ENCODE measurements at regions not wholly inside any gene's neighbourhood (a gene's known extent, or its start where the extent isn't known, plus 50 kb on each side); places are given as distances from the start of the nearest gene placed in this dataset.

GRCh38 chr5:124990723-124991122, 244.3 kb upstream of the ZNF608 start:
- no TSS peak for BruUV-seq (replicated peaks)
- Histone ChIP-seq H3K9me3 (ENCODE audit: low read length) (no peaks in the 10 kb centered on the region), H3K79me2 (ENCODE audit: low read length) (no peaks in the 10 kb centered on the region), H3F3A (ENCODE audit: low read length, unreplicated experiment) (no peaks in the 10 kb centered on the region), H3K27me3 (ENCODE audit: low read length) (no peaks in the 10 kb centered on the region), H3K9ac (ENCODE audit: low read length) (no peak overlapping the region), H3K9me2 (replicated peaks; ENCODE audit: low read length) (no peaks in the 10 kb centered on the region), H3K27ac (ENCODE audit: low read length) (no peak overlapping the region), H4K20me1 (ENCODE audit: low read length) (no peaks in the 10 kb centered on the region), H3K4me2 (ENCODE audit: low read length) (no peak overlapping the region), H3K4me3 (ENCODE audit: low read length) (no peak overlapping the region), H3K36me3 (ENCODE audit: low read depth, low read length) (no peaks in the 10 kb centered on the region), H2AFZ (ENCODE audit: low read length) (no peak overlapping the region), H3K4me1 (ENCODE audit: insufficient read depth, low read length) (peaks cover 8% of the 10 kb centered on the region; the same call in 1 of the 2 replicates)
- TF ChIP-seq EZH2phosphoT487 (IDR thresholded peaks at IDR 0.05; ENCODE audit: borderline replicate concordance, low read length): no peak
- TF ChIP-seq, protein P1, sequence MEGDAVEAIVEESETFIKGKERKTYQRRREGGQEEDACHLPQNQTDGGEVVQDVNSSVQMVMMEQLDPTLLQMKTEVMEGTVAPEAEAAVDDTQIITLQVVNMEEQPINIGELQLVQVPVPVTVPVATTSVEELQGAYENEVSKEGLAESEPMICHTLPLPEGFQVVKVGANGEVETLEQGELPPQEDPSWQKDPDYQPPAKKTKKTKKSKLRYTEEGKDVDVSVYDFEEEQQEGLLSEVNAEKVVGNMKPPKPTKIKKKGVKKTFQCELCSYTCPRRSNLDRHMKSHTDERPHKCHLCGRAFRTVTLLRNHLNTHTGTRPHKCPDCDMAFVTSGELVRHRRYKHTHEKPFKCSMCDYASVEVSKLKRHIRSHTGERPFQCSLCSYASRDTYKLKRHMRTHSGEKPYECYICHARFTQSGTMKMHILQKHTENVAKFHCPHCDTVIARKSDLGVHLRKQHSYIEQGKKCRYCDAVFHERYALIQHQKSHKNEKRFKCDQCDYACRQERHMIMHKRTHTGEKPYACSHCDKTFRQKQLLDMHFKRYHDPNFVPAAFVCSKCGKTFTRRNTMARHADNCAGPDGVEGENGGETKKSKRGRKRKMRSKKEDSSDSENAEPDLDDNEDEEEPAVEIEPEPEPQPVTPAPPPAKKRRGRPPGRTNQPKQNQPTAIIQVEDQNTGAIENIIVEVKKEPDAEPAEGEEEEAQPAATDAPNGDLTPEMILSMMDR (conservative IDR thresholded peaks at IDR 0.05; ENCODE audit: low read depth, low read length): no peak
- ChIA-PET CTCF (no interaction called here), POLR2A (ENCODE audit: unreplicated experiment) (no interaction called here)
- DNase-seq (no peak), ATAC-seq (no peak)
- intact Hi-C loops (cut with micrococcal nuclease): no loop called here

DNA sequence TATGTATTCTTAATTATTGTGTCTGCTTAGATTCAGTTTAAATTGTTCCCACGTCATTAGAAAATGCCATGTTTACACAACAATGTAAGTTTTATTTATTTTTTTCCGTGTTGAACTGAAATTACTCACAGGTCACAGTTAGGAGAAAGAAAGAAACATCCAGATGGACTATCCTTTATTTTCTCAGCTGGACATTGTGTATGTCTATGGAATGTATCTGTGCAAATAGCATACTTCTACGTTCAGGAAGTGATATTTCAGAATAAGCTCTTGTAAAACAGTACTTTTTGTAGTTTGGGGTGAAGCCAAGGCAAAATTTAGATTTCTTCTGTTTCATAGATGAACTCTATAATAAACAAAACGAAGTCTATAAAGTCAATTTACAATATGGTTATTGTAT, 249.0 kb upstream of the ZNF608 start:
- H3K4me3 ChIP-seq (ENCODE audit: low read length): no peak overlapping the region
- H3K4me1 ChIP-seq (ENCODE audit: insufficient read depth, low read length): peaks cover 18% of the 10 kb centered on the region
- H3K36me3 ChIP-seq (ENCODE audit: low read depth, low read length): no peaks in the 10 kb centered on the region
- H3K79me2 ChIP-seq (ENCODE audit: low read length): no peaks in the 10 kb centered on the region
- no peak overlapping the region for H3K9ac ChIP-seq (ENCODE audit: low read length)
- no peaks in the 10 kb centered on the region for H3F3A ChIP-seq (ENCODE audit: low read length, unreplicated experiment)
- BruUV-seq (replicated peaks): no TSS peak
- no peak overlapping the region for H3K4me2 ChIP-seq (ENCODE audit: low read length)
- TF ChIP-seq EZH2phosphoT487 (IDR thresholded peaks at IDR 0.05; ENCODE audit: borderline replicate concordance, low read length): no peak
- H3K27ac ChIP-seq (ENCODE audit: low read length): peak overlapping the region; percentile 53; the same call in 1 of the 2 replicates
- H2AFZ ChIP-seq (ENCODE audit: low read length): no peak overlapping the region
- DNase-seq: peak; percentile 64
- ATAC-seq: peak; percentile 93
- H3K9me2 ChIP-seq (replicated peaks; ENCODE audit: low read length): no peaks in the 10 kb centered on the region
- H4K20me1 ChIP-seq (ENCODE audit: low read length): no peaks in the 10 kb centered on the region
- CTCF ChIA-PET: no interaction called here
- H3K9me3 ChIP-seq (ENCODE audit: low read length): no peaks in the 10 kb centered on the region
- POLR2A ChIA-PET (ENCODE audit: unreplicated experiment): interaction anchor here (0.6 kb wide), 3 partner anchors 155 to 248 kb away, joined by 3 to 11 read pairs (median 3); no protein-coding TSS in a partner anchor
- intact Hi-C loops (cut with micrococcal nuclease): loop anchor here (1.0 to 5.0 kb wide), 3 partner anchors 50 to 412 kb away; no protein-coding TSS in a partner anchor
- H3K27me3 ChIP-seq (ENCODE audit: low read length): no peaks in the 10 kb centered on the region

GRCh38 chr5:124996023-124996763, 249.8 kb upstream of the ZNF608 start:
- H3K9me2 ChIP-seq (replicated peaks; ENCODE audit: low read length): no peaks in the 10 kb centered on the region
- no peak overlapping the region for H3K4me2 ChIP-seq (ENCODE audit: low read length)
- intact Hi-C loops (cut with micrococcal nuclease): loop anchor here (5.0 kb wide), 1 partner anchor 411 kb away; no protein-coding TSS in a partner anchor
- no peaks in the 10 kb centered on the region for H4K20me1 ChIP-seq (ENCODE audit: low read length)
- H3K9ac ChIP-seq (ENCODE audit: low read length): no peak overlapping the region
- ChIA-PET CTCF (no interaction called here), POLR2A (ENCODE audit: unreplicated experiment) (interaction anchor here (0.6 kb wide), 2 partner anchors 15 to 154 kb away, joined by 3 to 8 read pairs; no protein-coding TSS in a partner anchor)
- H3K79me2 ChIP-seq (ENCODE audit: low read length): no peaks in the 10 kb centered on the region
- H3K9me3 ChIP-seq (ENCODE audit: low read length): no peaks in the 10 kb centered on the region
- H3K27ac ChIP-seq (ENCODE audit: low read length): peak overlapping the region; percentile 53
- H2AFZ ChIP-seq (ENCODE audit: low read length): no peak overlapping the region
- H3F3A ChIP-seq (ENCODE audit: low read length, unreplicated experiment): no peaks in the 10 kb centered on the region
- H3K4me3 ChIP-seq (ENCODE audit: low read length): no peak overlapping the region
- no peak for TF ChIP-seq EZH2 (IDR thresholded peaks at IDR 0.05; ENCODE audit: low read length, unreplicated experiment)
- TF ChIP-seq EZH2phosphoT487 (IDR thresholded peaks at IDR 0.05; ENCODE audit: borderline replicate concordance, low read length): no peak
- TF ChIP-seq, protein P1 (conservative IDR thresholded peaks at IDR 0.05; ENCODE audit: low read depth, low read length): no peak
- peaks cover 18% of the 10 kb centered on the region for H3K4me1 ChIP-seq (ENCODE audit: insufficient read depth, low read length)
- no peak for ATAC-seq
- no peaks in the 10 kb centered on the region for H3K27me3 ChIP-seq (ENCODE audit: low read length)
- BruUV-seq (replicated peaks): no TSS peak
- H3K36me3 ChIP-seq (ENCODE audit: low read depth, low read length): no peaks in the 10 kb centered on the region
- no peak for DNase-seq
